DMS53 treated with DMSO at 0.1 percent for 48 hours (cell line): ENCODE measurements at regions not wholly inside any gene's neighbourhood (a gene's known extent, or its start where the extent isn't known, plus 50 kb on each side); places are given as distances from the start of the nearest gene placed in this dataset.
"Not testable (repeated sequence)": the region's sequence is repeated elsewhere in the genome, so short reads cannot be mapped to it uniquely, and the experiment has no call there.

ENCODE experiments used
- DNase-seq: peaks from one replicate; lab custom pipeline; 2025; ENCODE audit not compliant: unreplicated experiment; lab: John Stamatoyannopoulos, UW

- no peak for DNase-seq
These were observed 110.0 kb downstream of the DYRK2 start for GRCh38 chr12:67758521-67758920.

- DNase-seq, result no peak
These were observed 111.3 kb downstream of the DYRK2 start for GRCh38 chr12:67759829-67760228.

GRCh38 chr12:67760586-67761275 lies 112.2 kb downstream of the DYRK2 start:
- DNase-seq, result no peak

- no peak for DNase-seq
These were observed 113.0 kb downstream of the DYRK2 start for GRCh38 chr12:67761566-67761965.

- DNase-seq, result no peak
These were observed 115.5 kb downstream of the DYRK2 start for GRCh38 chr12:67764055-67764454.

GRCh38 chr12:67764946-67765619 lies 116.5 kb downstream of the DYRK2 start:
- DNase-seq, result no peak

GRCh38 chr12:67765776-67766766 lies 117.5 kb downstream of the DYRK2 start:
- DNase-seq, result no peak

GRCh38 chr12:67772267-67773169 lies 124.0 kb downstream of the DYRK2 start:
- peak; percentile 12 for DNase-seq

GRCh38 chr12:67773896-67774295 lies 125.4 kb downstream of the DYRK2 start:
- DNase-seq, result no peak

- no peak for DNase-seq
These were observed 126.5 kb downstream of the DYRK2 start for GRCh38 chr12:67774983-67775587.

GRCh38 chr12:67780580-67781084 lies 132.1 kb downstream of the DYRK2 start:
- DNase-seq, result no peak

GRCh38 chr12:67782573-67782972 lies 134.0 kb downstream of the DYRK2 start:
- DNase-seq, result no peak

GRCh38 chr12:67783393-67783792 lies 134.8 kb downstream of the DYRK2 start:
- no peak for DNase-seq

GRCh38 chr12:67784831-67785230 lies 136.3 kb downstream of the DYRK2 start:
- DNase-seq, result no peak

GRCh38 chr12:67786086-67786485 lies 137.5 kb downstream of the DYRK2 start:
- DNase-seq, result no peak

GRCh38 chr12:67788118-67788517 lies 139.6 kb downstream of the DYRK2 start:
- no peak for DNase-seq

- DNase-seq, result no peak
These were observed 140.7 kb downstream of the DYRK2 start for GRCh38 chr12:67789266-67789665.

- DNase-seq, result no peak
These were observed 142.1 kb downstream of the DYRK2 start for GRCh38 chr12:67790660-67791059.

GRCh38 chr12:67791362-67791761 lies 142.8 kb downstream of the DYRK2 start:
- not testable (repeated sequence) for DNase-seq

- peak; percentile 99 for DNase-seq
These were observed 143.6 kb downstream of the DYRK2 start for GRCh38 chr12:67792185-67792584.
